ENCODE measurements at regions not wholly inside any gene's neighbourhood (a gene's known extent, or its start where the extent isn't known, plus 50 kb on each side); places are given as distances from the start of the nearest gene placed in this dataset.

- no peak for DNase-seq
These were observed 271.4 kb downstream of the POLR1F start for GRCh38 chr7:19437446-19437845.

GRCh38 chr7:19427944-19428343 is 280.9 kb downstream of the POLR1F start:
- no peak for DNase-seq

- DNase-seq = no peak
These were observed 276.6 kb upstream of the FERD3L start for GRCh38 chr7:19421861-19422260.

- DNase-seq = no peak
These were observed 272.0 kb upstream of the FERD3L start for GRCh38 chr7:19417231-19417630.

- no peak for DNase-seq
These were observed 269.9 kb upstream of the FERD3L start for GRCh38 chr7:19415123-19415522.

GRCh38 chr7:19413443-19413965 is 268.3 kb upstream of the FERD3L start:
- DNase-seq = no peak

GRCh38 chr7:19410691-19411090 is 265.5 kb upstream of the FERD3L start:
- no peak for DNase-seq

- DNase-seq = no peak
These were observed 264.9 kb upstream of the FERD3L start for GRCh38 chr7:19410106-19410505.

- no peak for DNase-seq
These were observed 263.5 kb upstream of the FERD3L start for GRCh38 chr7:19408706-19409220.

GRCh38 chr7:19407270-19407669 is 262.0 kb upstream of the FERD3L start:
- DNase-seq = no peak

- no peak for DNase-seq
These were observed 260.3 kb upstream of the FERD3L start for GRCh38 chr7:19405541-19405940.

- DNase-seq = no peak
These were observed 259.7 kb upstream of the FERD3L start for GRCh38 chr7:19404912-19405329.

- DNase-seq = no peak
These were observed 258.5 kb upstream of the FERD3L start for GRCh38 chr7:19403691-19404090.

GRCh38 chr7:19401461-19401860 is 256.2 kb upstream of the FERD3L start:
- no peak for DNase-seq

- no peak for DNase-seq
These were observed 255.6 kb upstream of the FERD3L start for GRCh38 chr7:19400758-19401254.

- DNase-seq = no peak
These were observed 252.7 kb upstream of the FERD3L start for GRCh38 chr7:19397911-19398310.

- DNase-seq = no peak
These were observed 247.0 kb upstream of the FERD3L start for GRCh38 chr7:19392246-19392645.

GRCh38 chr7:19390795-19391194 is 245.6 kb upstream of the FERD3L start:
- DNase-seq = no peak

GRCh38 chr7:19381321-19381720 is 236.1 kb upstream of the FERD3L start:
- DNase-seq = no peak

- peak; percentile 42 for DNase-seq
These were observed 233.1 kb upstream of the FERD3L start for GRCh38 chr7:19378345-19378714.

GRCh38 chr7:19377611-19378344 is 232.6 kb upstream of the FERD3L start:
- peak; percentile 90 for DNase-seq

- no peak for DNase-seq
These were observed 231.3 kb upstream of the FERD3L start for GRCh38 chr7:19376538-19376937.

GRCh38 chr7:19375976-19376375 is 230.8 kb upstream of the FERD3L start:
- DNase-seq = no peak

- DNase-seq = no peak
These were observed 228.1 kb upstream of the FERD3L start for GRCh38 chr7:19373334-19373733.

- peak; percentile 71 for DNase-seq
These were observed 224.6 kb upstream of the FERD3L start for GRCh38 chr7:19369806-19370205.
